ENCODE measurements at regions not wholly inside any gene's neighbourhood (a gene's known extent, or its start where the extent isn't known, plus 50 kb on each side); places are given as distances from the start of the nearest gene placed in this dataset.

GRCh38 chr20:10728873-10729670 is 55.3 kb upstream of the JAG1 start:
- Histone ChIP-seq H3K36me3 (ENCODE audit: control insufficient read depth, insufficient read depth, low read length) (no peaks in the 10 kb centered on the region; the same call in 1 of the 2 replicates), H2AFZ (replicated peaks; ENCODE audit: low read length, poor library complexity) (no peak overlapping the region), H3K23ac (ENCODE audit: low read depth, low read length) (no peak overlapping the region), H3K9me1 (ENCODE audit: insufficient read depth, low read length) (peaks cover 8% of the 10 kb centered on the region; the same call in 1 of the 2 replicates), H2BK20ac (ENCODE audit: low read depth, low read length) (no peak overlapping the region), H3K4me1 (ENCODE audit: control insufficient read depth, insufficient read depth, low read length) (peaks cover 12% of the 10 kb centered on the region), H2BK15ac (ENCODE audit: low read depth, low read length) (no peak overlapping the region), H3K9ac (ENCODE audit: low read depth, low read length) (no peak overlapping the region), H3K27ac (ENCODE audit: insufficient read depth, low read length) (no peak overlapping the region), H4K8ac (ENCODE audit: low read depth in 2 of 2, low read length in 2 of 2) (no peak overlapping the region), H3K9me3 (ENCODE audit: control insufficient read depth, insufficient read depth, low read length) (no peaks in the 10 kb centered on the region), H2BK120ac (ENCODE audit: low read depth, low read length) (no peak overlapping the region), H3K4me3 (ENCODE audit: insufficient read depth, low read depth, low read length) (no peak overlapping the region), H3K18ac (ENCODE audit: low read depth, low read length) (no peak overlapping the region), H2AK9ac (replicated peaks; ENCODE audit: low read depth, low read length, poor library complexity) (no peak overlapping the region), H4K20me1 (ENCODE audit: insufficient read depth, low read length) (no peaks in the 10 kb centered on the region), H3K14ac (replicated peaks; ENCODE audit: low read depth, low read length) (no peak overlapping the region), H3K4me2 (ENCODE audit: low read depth, low read length) (no peak overlapping the region), H3K27me3 (ENCODE audit: control insufficient read depth, insufficient read depth, low read length) (no peaks in the 10 kb centered on the region), H4K5ac (ENCODE audit: low read depth, low read length) (no peak overlapping the region), H2BK5ac (ENCODE audit: low read depth, low read length, poor library complexity, severe bottlenecking) (peak overlapping the region; percentile 18), H3K4ac (ENCODE audit: low read depth, low read length) (no peak overlapping the region), H2AK5ac (ENCODE audit: low read depth, low read length) (no peak overlapping the region), H4K91ac (ENCODE audit: insufficient read depth, low read depth, low read length) (no peak overlapping the region), H3K56ac (ENCODE audit: extremely low read depth, insufficient read depth, low read length) (no peak overlapping the region), H3K79me1 (ENCODE audit: low read depth in 1 of 2, low read length in 2 of 2) (no peaks in the 10 kb centered on the region)
- CTCF ChIA-PET, result interaction anchor here (1.1 kb wide), 2 partner anchors 11 to 134 kb away, joined by 3 read pairs; no protein-coding TSS in a partner anchor
- no CpG with 5 or more reads among the region's 8 CpGs for WGBS, 2 experiments (ENCODE audit: extremely low coverage in 2 of 2, insufficient read length in 1 of 2)
- DNase-seq (peak; percentile 83), ATAC-seq (ENCODE audit: low read depth) (peak; percentile 84)
- in situ Hi-C loops (cut with MboI; ENCODE audit: low sequenced_read_pairs), result no loop called here
- BruUV-seq (replicated peaks), result no TSS peak
- POLR2A ChIA-PET (ENCODE audit: unreplicated experiment), result no interaction called here
- no peak for TF ChIP-seq SMC3 (IDR thresholded peaks at IDR 0.05; ENCODE audit: low read depth, low read length)
- TF ChIP-seq FOS (IDR thresholded peaks at IDR 0.05; ENCODE audit: low read depth, low read length), result peak; percentile 11; the same call in 1 of the 2 replicates
- dilution Hi-C loops (cut with HindIII; ENCODE audit: low sequenced_read_pairs, unreplicated experiment), result no loop called here
- intact Hi-C loops (cut with micrococcal nuclease), result no loop called here
